Mononuclear cell (primary cell): ENCODE measurements at regions not wholly inside any gene's neighbourhood (a gene's known extent, or its start where the extent isn't known, plus 50 kb on each side); places are given as distances from the start of the nearest gene placed in this dataset.

Source experiments
- H3K27me3 ChIP-seq: 2 replicates; pipeline ENCODE4 v1.6.0; 2011; ENCODE audit warnings: low read length, control low read depth; ENCODE audit not compliant: insufficient read depth
- H3K4me1 ChIP-seq: 2 replicates; pipeline ENCODE4 v1.5.1; 2011; ENCODE audit warnings: mild to moderate bottlenecking, low read length, control low read depth; ENCODE audit not compliant: insufficient read depth
- H3K4me3 ChIP-seq: 2 replicates; pipeline ENCODE4 v1.5.1; 2011; ENCODE audit warnings: mild to moderate bottlenecking, low read length, moderate library complexity
- H3K9me3 ChIP-seq: 2 replicates; pipeline ENCODE4 v1.5.1; 2011; ENCODE audit warnings: low read depth, mild to moderate bottlenecking, control low read depth, low read length

DNA sequence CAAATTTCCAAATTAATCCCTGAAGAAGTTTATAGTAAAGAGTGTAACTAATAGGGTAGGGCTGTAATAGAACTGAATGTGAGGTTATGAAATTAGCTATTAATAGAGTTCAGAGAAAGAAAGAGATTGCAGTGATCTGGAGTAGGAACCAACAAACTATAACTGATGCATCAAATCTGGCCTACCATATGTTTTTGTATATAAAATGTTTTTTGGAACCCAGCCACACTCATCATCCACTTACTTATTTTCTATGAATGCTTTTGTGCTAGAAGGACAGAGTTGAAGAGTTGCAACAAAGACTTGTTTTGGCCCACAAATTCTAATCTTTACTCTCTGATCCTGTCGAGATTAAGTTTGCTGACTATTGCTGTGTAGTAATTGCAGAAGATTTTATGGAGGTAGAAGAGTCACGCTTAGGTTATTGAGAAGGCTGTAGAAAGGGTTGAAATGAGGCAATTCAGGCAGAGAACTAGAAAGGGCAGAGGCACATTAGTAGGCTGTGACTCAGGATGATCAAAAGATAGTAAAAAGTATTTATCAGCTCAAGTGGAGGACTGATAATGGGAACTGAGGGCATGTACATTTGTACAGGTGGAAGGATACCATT, 298.7 kb upstream of the EMCN start:
- no peaks in the 10 kb centered on the region for H3K27me3 ChIP-seq
- no peaks in the 10 kb centered on the region for H3K4me1 ChIP-seq
- H3K9me3 ChIP-seq, result no peaks in the 10 kb centered on the region
- H3K4me3 ChIP-seq, result no peak overlapping the region

DNA sequence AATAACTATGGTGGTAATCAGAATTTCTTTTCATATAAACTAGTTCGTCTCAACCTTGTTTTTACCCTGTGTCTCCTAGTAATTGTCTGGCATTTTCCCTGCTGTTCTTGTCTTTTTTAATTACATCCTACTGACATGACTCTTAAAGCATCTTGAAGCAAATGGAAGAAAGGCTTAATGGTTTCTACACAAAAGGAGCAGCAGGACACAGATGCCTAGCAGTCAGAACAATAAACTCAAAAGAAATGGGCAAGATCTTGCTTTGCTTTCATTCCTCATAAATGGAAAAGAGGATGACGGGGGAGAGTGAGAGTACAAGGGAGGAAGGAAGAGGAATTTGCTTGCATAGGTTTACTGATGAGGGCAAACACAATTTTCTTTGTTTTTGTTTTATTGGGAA, 293.2 kb upstream of the EMCN start:
- Histone ChIP-seq H3K27me3 (no peaks in the 10 kb centered on the region), H3K9me3 (no peaks in the 10 kb centered on the region), H3K4me3 (no peak overlapping the region), H3K4me1 (no peaks in the 10 kb centered on the region)

- no peak overlapping the region for H3K4me3 ChIP-seq
- no peaks in the 10 kb centered on the region for H3K9me3 ChIP-seq
- no peaks in the 10 kb centered on the region for H3K4me1 ChIP-seq
- H3K27me3 ChIP-seq, result no peaks in the 10 kb centered on the region
Observed at GRCh38 chr4:100809506-100809905, 291.7 kb upstream of the EMCN start.

- no peaks in the 10 kb centered on the region for H3K27me3 ChIP-seq
- no peak overlapping the region for H3K4me3 ChIP-seq
- no peaks in the 10 kb centered on the region for H3K9me3 ChIP-seq
- H3K4me1 ChIP-seq, result no peaks in the 10 kb centered on the region
Observed at GRCh38 chr4:100806988-100807387, 289.2 kb upstream of the EMCN start.

GRCh38 chr4:100805538-100805937, 287.7 kb upstream of the EMCN start:
- Histone ChIP-seq H3K4me1 (no peaks in the 10 kb centered on the region), H3K4me3 (no peak overlapping the region), H3K9me3 (no peaks in the 10 kb centered on the region), H3K27me3 (no peaks in the 10 kb centered on the region)

DNA sequence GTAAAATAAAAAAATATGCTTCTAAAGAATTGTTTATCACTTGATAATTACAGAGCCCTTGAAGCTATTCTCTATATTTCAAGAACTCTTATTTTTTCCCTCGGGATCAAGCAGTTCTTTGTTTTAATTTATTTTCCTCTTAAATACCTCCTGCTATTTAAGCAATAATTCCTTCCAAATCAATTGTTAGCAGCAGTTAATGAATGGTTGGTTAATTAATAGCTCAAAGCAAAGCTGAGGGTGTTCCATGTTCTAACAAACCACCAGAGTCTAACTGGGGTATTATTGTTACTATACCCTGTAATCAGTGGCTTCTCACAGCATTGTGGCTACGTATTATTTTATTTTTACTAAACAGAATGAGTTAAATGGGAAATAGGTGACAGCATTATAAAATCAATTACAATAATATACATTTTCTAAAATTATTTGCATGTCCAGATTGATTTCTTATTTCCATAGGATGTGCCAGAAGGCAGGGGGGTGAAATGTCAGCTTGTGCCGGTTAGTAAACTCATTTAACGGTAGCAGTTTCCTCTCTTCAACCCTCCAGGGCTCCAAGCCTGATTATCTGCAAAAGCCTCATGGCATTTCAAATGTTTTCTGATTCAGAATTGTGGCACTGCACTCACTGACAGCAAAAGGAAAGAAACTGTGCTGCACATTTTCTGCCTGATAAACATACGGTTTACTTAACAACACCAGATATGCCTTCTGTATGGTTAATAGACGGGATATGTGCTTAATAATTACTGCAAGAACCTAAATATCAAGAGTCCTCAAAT, 286.9 kb upstream of the EMCN start:
- Histone ChIP-seq H3K9me3 (no peaks in the 10 kb centered on the region), H3K4me3 (no peak overlapping the region), H3K27me3 (no peaks in the 10 kb centered on the region), H3K4me1 (no peaks in the 10 kb centered on the region)

GRCh38 chr4:100803751-100804150, 285.9 kb upstream of the EMCN start:
- Histone ChIP-seq H3K9me3 (no peaks in the 10 kb centered on the region), H3K4me3 (no peak overlapping the region), H3K4me1 (no peaks in the 10 kb centered on the region), H3K27me3 (no peaks in the 10 kb centered on the region)

DNA sequence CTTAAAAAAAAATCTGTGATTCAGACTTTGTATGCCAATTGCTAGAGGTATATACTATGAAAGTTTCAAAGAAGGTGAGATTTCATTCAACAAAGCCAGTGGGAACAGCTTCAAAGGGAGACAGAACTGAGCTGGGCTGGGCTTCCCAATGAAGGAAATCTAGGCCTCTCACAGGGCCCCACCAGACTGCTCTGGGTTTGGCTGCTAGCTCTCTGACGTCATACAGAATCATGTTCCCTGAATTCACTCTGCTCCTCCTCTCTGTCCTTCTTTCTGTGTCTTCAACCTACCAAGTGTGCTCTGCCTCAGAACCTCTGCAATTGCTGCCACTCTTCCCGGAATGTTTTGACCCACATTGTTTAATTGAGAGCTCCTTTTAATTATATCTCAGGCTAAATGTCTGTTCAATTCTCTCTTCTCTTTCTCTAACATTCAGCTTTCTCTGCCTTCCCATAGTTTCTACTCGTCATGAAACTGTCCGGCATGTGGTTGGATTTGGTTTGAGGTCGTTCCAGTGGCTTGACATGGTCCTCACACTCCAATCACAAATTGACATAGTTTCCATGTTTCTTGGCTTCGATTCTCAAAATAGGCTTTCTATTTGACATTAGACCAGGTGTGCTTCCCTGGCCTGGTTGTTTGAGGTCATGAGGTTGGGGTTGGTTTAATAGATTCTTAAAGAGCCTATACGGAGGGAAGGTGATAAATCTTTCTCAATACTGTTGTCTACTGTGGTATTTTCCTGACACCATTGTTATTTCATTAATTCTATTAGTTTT, 282.1 kb upstream of the EMCN start:
- no peaks in the 10 kb centered on the region for H3K27me3 ChIP-seq
- no peaks in the 10 kb centered on the region for H3K9me3 ChIP-seq
- H3K4me1 ChIP-seq, result no peaks in the 10 kb centered on the region
- H3K4me3 ChIP-seq, result no peak overlapping the region

DNA sequence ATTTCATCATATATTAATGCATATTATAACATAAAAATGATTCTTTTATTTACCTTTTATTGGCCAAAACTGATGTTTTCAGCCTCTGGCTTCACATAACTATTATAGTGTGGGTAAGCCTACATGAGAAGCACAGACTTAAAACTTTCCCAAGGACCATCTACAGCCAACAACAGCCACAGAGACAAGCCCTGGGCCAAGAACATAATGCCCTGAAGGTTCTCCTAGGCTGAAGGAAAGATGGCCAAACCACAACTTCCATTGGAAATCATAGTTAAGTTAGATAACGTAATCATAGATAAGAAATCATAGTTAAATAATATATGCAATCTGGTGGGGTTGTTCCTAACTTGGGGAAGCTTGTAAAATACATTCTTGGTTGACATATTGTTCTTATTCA, 280.0 kb upstream of the EMCN start:
- no peaks in the 10 kb centered on the region for H3K4me1 ChIP-seq
- no peaks in the 10 kb centered on the region for H3K27me3 ChIP-seq
- H3K9me3 ChIP-seq, result no peaks in the 10 kb centered on the region
- H3K4me3 ChIP-seq, result no peak overlapping the region

DNA sequence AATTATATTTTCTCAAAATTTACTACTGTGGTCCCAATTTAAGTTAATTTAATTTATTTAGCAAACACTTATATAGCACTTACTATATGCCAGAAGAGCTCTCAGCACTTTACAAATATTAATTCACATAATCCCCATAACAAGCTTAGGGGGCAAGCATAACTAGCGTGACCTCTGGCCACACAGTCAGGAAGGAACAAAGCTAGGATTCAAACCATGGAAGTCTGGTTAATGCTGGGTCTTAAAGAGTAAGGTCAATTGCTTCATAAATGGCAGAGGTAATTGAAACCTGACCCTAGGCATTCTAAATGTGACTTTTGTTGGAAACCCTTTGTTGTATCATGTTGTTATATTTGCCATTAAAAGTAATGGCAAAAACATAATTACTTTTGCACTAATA, 279.5 kb upstream of the EMCN start:
- Histone ChIP-seq H3K27me3 (no peaks in the 10 kb centered on the region), H3K4me3 (no peak overlapping the region), H3K9me3 (no peaks in the 10 kb centered on the region), H3K4me1 (no peaks in the 10 kb centered on the region)

- no peak overlapping the region for H3K4me3 ChIP-seq
- no peaks in the 10 kb centered on the region for H3K4me1 ChIP-seq
- no peaks in the 10 kb centered on the region for H3K27me3 ChIP-seq
- no peaks in the 10 kb centered on the region for H3K9me3 ChIP-seq
Observed at GRCh38 chr4:100796332-100796731, 278.5 kb upstream of the EMCN start.

GRCh38 chr4:100795581-100795980, 277.8 kb upstream of the EMCN start:
- H3K9me3 ChIP-seq, result no peaks in the 10 kb centered on the region
- no peak overlapping the region for H3K4me3 ChIP-seq
- H3K4me1 ChIP-seq, result no peaks in the 10 kb centered on the region
- no peaks in the 10 kb centered on the region for H3K27me3 ChIP-seq

- H3K4me1 ChIP-seq, result no peaks in the 10 kb centered on the region
- no peak overlapping the region for H3K4me3 ChIP-seq
- H3K27me3 ChIP-seq, result no peaks in the 10 kb centered on the region
- H3K9me3 ChIP-seq, result no peaks in the 10 kb centered on the region
Observed at GRCh38 chr4:100790836-100791615, 273.2 kb upstream of the EMCN start.

DNA sequence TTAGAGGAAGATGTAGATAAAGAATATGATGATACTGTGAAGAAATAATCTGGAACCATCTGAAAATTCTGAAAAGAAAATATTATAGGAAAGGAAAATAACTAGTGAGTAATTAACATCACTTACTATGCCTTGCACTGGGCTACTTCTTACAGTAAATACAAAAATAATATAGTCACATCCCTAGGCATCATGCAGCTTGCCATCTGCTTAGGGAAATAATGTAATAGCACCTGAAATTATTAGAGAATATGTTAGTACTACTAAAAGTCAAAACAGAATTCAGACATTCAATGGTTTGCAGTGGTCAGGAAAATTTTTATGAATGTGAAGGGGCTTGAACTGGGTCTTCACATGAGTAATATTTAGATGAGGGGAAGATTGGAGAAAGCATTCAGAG, 272.2 kb upstream of the EMCN start:
- Histone ChIP-seq H3K4me1 (no peaks in the 10 kb centered on the region), H3K9me3 (no peaks in the 10 kb centered on the region), H3K4me3 (no peak overlapping the region), H3K27me3 (no peaks in the 10 kb centered on the region)

DNA sequence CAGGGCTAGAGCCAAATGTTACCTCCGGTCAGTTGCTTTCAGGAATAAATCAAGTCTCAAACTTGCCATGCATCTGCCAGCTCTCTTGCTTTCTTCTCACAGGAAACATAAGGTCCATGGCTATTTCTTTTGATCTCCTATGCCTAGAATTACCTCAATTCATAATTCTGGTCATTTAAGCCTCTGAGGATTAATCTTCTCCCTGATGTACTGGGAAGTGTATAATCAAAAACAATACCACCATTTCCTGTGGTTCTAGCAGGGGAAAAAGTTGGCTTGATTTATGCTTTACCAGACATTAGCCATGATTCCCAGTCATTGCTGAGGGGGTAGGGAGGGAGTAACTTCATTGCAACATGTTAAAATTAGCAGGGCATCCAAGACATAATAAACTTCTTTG, 268.7 kb upstream of the EMCN start:
- Histone ChIP-seq H3K4me1 (no peaks in the 10 kb centered on the region), H3K9me3 (no peaks in the 10 kb centered on the region), H3K27me3 (no peaks in the 10 kb centered on the region), H3K4me3 (no peak overlapping the region)
